ENCODE measurements at regions not wholly inside any gene's neighbourhood (a gene's known extent, or its start where the extent isn't known, plus 50 kb on each side); places are given as distances from the start of the nearest gene placed in this dataset.

- TF ChIP-seq ZFP30 (CRISPR knock-in tag; IDR thresholded peaks at IDR 0.05) (no peak), ISL1 (CRISPR knock-in tag; IDR thresholded peaks at IDR 0.05) (no peak), CSRNP3 (CRISPR knock-in tag; IDR thresholded peaks at IDR 0.05) (no peak), ZC3H10 (CRISPR knock-in tag; IDR thresholded peaks at IDR 0.05) (no peak), ZNF565 (CRISPR knock-in tag; conservative IDR thresholded peaks at IDR 0.05; ENCODE audit: low read depth) (no peak), TCF4 (CRISPR knock-in tag; IDR thresholded peaks at IDR 0.05; ENCODE audit: borderline replicate concordance) (no peak), RARB (CRISPR knock-in tag; IDR thresholded peaks at IDR 0.05) (no peak), SNAI2 (CRISPR knock-in tag; IDR thresholded peaks at IDR 0.05) (no peak)
- no peak for ATAC-seq
Measured at GRCh38 chr9:105050296-105050695, 122.3 kb upstream of the ABCA1 start.

- ATAC-seq = no peak
- TF ChIP-seq PPARA (CRISPR knock-in tag; IDR thresholded peaks at IDR 0.05; ENCODE audit: borderline replicate concordance) (no peak), ISL1 (CRISPR knock-in tag; IDR thresholded peaks at IDR 0.05) (no peak), TCF4 (CRISPR knock-in tag; IDR thresholded peaks at IDR 0.05; ENCODE audit: borderline replicate concordance) (no peak), TSHZ2 (CRISPR knock-in tag; IDR thresholded peaks at IDR 0.05) (no peak), ESRRG (CRISPR knock-in tag; IDR thresholded peaks at IDR 0.05) (no peak), ZFP3 (CRISPR knock-in tag; IDR thresholded peaks at IDR 0.05) (no peak), ZNF565 (CRISPR knock-in tag; conservative IDR thresholded peaks at IDR 0.05; ENCODE audit: low read depth) (no peak), ZNF8 (CRISPR knock-in tag; IDR thresholded peaks at IDR 0.05) (no peak), CSRNP3 (CRISPR knock-in tag; IDR thresholded peaks at IDR 0.05) (no peak), ZC3H10 (CRISPR knock-in tag; IDR thresholded peaks at IDR 0.05) (no peak), ZFP30 (CRISPR knock-in tag; IDR thresholded peaks at IDR 0.05) (no peak), POU6F1 (CRISPR knock-in tag; IDR thresholded peaks at IDR 0.05; ENCODE audit: borderline replicate concordance, low read depth) (no peak), ZNF70 (CRISPR knock-in tag; IDR thresholded peaks at IDR 0.05) (no peak), ARNTL (CRISPR knock-in tag; IDR thresholded peaks at IDR 0.05; ENCODE audit: borderline replicate concordance, low read depth) (no peak), GLIS3 (CRISPR knock-in tag; IDR thresholded peaks at IDR 0.05) (no peak), PATZ1 (CRISPR knock-in tag; IDR thresholded peaks at IDR 0.05; ENCODE audit: borderline replicate concordance) (no peak)
Measured at GRCh38 chr9:105051897-105052296, 123.9 kb upstream of the ABCA1 start.

- ATAC-seq = no peak
- no peak for TF ChIP-seq ZNF8 (CRISPR knock-in tag; IDR thresholded peaks at IDR 0.05)
- no peak for TF ChIP-seq CREB5 (CRISPR knock-in tag; IDR thresholded peaks at IDR 0.05; ENCODE audit: low read depth)
- no peak for TF ChIP-seq ESRRG (CRISPR knock-in tag; IDR thresholded peaks at IDR 0.05)
- no peak for TF ChIP-seq TSHZ2 (CRISPR knock-in tag; IDR thresholded peaks at IDR 0.05)
- TF ChIP-seq PATZ1 (CRISPR knock-in tag; IDR thresholded peaks at IDR 0.05; ENCODE audit: borderline replicate concordance) = no peak
- TF ChIP-seq ZC3H10 (CRISPR knock-in tag; IDR thresholded peaks at IDR 0.05) = no peak
- TF ChIP-seq ARNTL (CRISPR knock-in tag; IDR thresholded peaks at IDR 0.05; ENCODE audit: borderline replicate concordance, low read depth) = no peak
- no peak for TF ChIP-seq POU6F1 (CRISPR knock-in tag; IDR thresholded peaks at IDR 0.05; ENCODE audit: borderline replicate concordance, low read depth)
Measured at GRCh38 chr9:105052346-105052745, 124.4 kb upstream of the ABCA1 start.
